OCI-LY1 (cell line): ENCODE measurements at regions not wholly inside any gene's neighbourhood (a gene's known extent, or its start where the extent isn't known, plus 50 kb on each side); places are given as distances from the start of the nearest gene placed in this dataset.

Experiments used
- H2AFZ ChIP-seq: fragments of 200-600 bp; sonication (generic), shearing (Covaris generic); 2 replicates; pipeline ENCODE4 v1.6.0; 2014; ENCODE audit warnings: antibody characterized with exemption, mild to moderate bottlenecking, low read length
- H3F3A ChIP-seq: fragments of 200-600 bp; sonication (generic), shearing (Covaris generic); 2 replicates; pipeline ENCODE4 v1.6.0; 2014; ENCODE audit warnings: mild to moderate bottlenecking, antibody characterized with exemption, low read length, moderate library complexity; ENCODE audit not compliant: insufficient read depth
- H3K27ac ChIP-seq: fragments of 200-600 bp; sonication (generic); 2 replicates; pipeline ENCODE4 v1.5.1; 2014; ENCODE audit warnings: low read length, mixed run types, mild to moderate bottlenecking, low read depth; ENCODE audit not compliant: poor library complexity, severe bottlenecking
- H3K27me3 ChIP-seq: fragments of 200-600 bp; sonication (generic); 2 replicates; pipeline ENCODE4 v1.6.0; 2014; ENCODE audit warnings: antibody characterized with exemption, mild to moderate bottlenecking, low read length, moderate library complexity; ENCODE audit not compliant: insufficient read depth
- H3K36me3 ChIP-seq: fragments of 200-600 bp; sonication (generic); 2 replicates; pipeline ENCODE4 v1.6.1; 2014; ENCODE audit warnings: mild to moderate bottlenecking, antibody characterized with exemption, low read length, moderate library complexity, mixed read lengths; ENCODE audit not compliant: insufficient read depth
- H3K4me1 ChIP-seq: fragments of 200-600 bp; sonication (generic); 2 replicates; pipeline ENCODE4 v1.5.1; 2014; ENCODE audit warnings: mild to moderate bottlenecking, low read length, moderate library complexity; ENCODE audit not compliant: insufficient read depth, severe bottlenecking
- H3K4me2 ChIP-seq: fragments of 200-600 bp; sonication (generic), shearing (Covaris generic); 2 replicates; pipeline ENCODE4 v1.6.1; 2014; ENCODE audit warnings: low read length
- H3K4me3 ChIP-seq: fragments of 200-600 bp; sonication (generic); 2 replicates; pipeline ENCODE4 v1.5.1; 2014; ENCODE audit warnings: low read length, low read depth, mild to moderate bottlenecking, mixed read lengths; ENCODE audit not compliant: poor library complexity, severe bottlenecking
- H3K79me2 ChIP-seq: fragments of 200-600 bp; shearing (Covaris generic); 2 replicates; pipeline ENCODE4 v1.6.1; 2016; ENCODE audit warnings: mixed run types, low read length, mixed read lengths; ENCODE audit not compliant: insufficient read depth
- H3K9ac ChIP-seq: fragments of 200-600 bp; sonication (generic), shearing (Covaris generic); 2 replicates; pipeline ENCODE4 v1.6.1; 2014; ENCODE audit warnings: mild to moderate bottlenecking, low read length, mixed read lengths
- H3K9me2 ChIP-seq: fragments of 200-600 bp; sonication (generic), shearing (Covaris generic); 2 replicates; pipeline ENCODE4 v1.6.1; 2014; ENCODE audit warnings: low read depth, mild to moderate bottlenecking, low read length, mixed read lengths
- H3K9me3 ChIP-seq: fragments of 200-600 bp; shearing (Covaris generic); 2 replicates; pipeline ENCODE4 v1.6.1; 2014; ENCODE audit warnings: low read length, mixed read lengths
- H4K20me1 ChIP-seq: fragments of 200-600 bp; sonication (generic), shearing (Covaris generic); 2 replicates; pipeline ENCODE4 v1.6.0; 2016; ENCODE audit warnings: mild to moderate bottlenecking, low read length; ENCODE audit not compliant: insufficient read depth
- EZH2 ChIP-seq: fragments of 200-600 bp; sonication (generic), shearing (Covaris generic); IDR thresholded peaks from 2 replicates; pipeline ENCODE4 v1.8.0; 2017; ENCODE audit warnings: borderline replicate concordance, mixed run types, mild to moderate bottlenecking, antibody characterized with exemption, low read length, moderate library complexity, mixed read lengths
- TF ChIP-seq, protein P1 (sequence below): fragments of 200-600 bp; sonication (generic), shearing (Covaris generic); IDR thresholded peaks from 2 replicates; pipeline ENCODE4 v1.5.1; 2017; ENCODE audit warnings: mild to moderate bottlenecking, antibody characterized with exemption, low read length, moderate library complexity, mixed read lengths

DNA sequence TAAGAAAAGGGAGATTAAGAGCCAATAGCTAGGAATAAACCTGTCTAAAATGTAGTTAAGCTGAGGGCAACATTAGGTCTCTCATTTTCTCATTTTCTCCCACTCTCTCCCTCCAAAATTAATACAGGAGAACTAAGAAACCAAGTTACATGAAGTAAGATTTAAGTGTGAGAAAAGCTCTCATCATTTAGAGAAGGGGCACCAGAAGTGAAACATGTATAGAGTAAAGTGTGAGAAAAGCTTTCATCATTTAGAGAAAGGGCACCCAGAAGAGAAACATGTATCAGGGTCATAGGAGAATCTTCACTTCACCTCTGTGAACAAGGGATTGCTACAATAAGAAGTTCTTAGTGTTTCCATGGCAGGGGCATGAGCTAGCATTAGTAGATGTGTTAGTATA is 132.4 kb upstream of the CNTN1 start:
- H3K9ac ChIP-seq: no peak overlapping the region
- H3K79me2 ChIP-seq: no peaks in the 10 kb centered on the region
- H3K4me3 ChIP-seq: no peak overlapping the region
- H3K27ac ChIP-seq: no peak overlapping the region
- no peak overlapping the region for H3K4me2 ChIP-seq
- no peaks in the 10 kb centered on the region for H3K36me3 ChIP-seq
- no peaks in the 10 kb centered on the region for H3K9me3 ChIP-seq
- no peak overlapping the region for H2AFZ ChIP-seq
- TF ChIP-seq, protein P1, sequence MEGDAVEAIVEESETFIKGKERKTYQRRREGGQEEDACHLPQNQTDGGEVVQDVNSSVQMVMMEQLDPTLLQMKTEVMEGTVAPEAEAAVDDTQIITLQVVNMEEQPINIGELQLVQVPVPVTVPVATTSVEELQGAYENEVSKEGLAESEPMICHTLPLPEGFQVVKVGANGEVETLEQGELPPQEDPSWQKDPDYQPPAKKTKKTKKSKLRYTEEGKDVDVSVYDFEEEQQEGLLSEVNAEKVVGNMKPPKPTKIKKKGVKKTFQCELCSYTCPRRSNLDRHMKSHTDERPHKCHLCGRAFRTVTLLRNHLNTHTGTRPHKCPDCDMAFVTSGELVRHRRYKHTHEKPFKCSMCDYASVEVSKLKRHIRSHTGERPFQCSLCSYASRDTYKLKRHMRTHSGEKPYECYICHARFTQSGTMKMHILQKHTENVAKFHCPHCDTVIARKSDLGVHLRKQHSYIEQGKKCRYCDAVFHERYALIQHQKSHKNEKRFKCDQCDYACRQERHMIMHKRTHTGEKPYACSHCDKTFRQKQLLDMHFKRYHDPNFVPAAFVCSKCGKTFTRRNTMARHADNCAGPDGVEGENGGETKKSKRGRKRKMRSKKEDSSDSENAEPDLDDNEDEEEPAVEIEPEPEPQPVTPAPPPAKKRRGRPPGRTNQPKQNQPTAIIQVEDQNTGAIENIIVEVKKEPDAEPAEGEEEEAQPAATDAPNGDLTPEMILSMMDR: no peak
- TF ChIP-seq EZH2: no peak
- no peaks in the 10 kb centered on the region for H3F3A ChIP-seq
- H4K20me1 ChIP-seq: no peaks in the 10 kb centered on the region
- H3K27me3 ChIP-seq: no peaks in the 10 kb centered on the region
- H3K9me2 ChIP-seq: no peaks in the 10 kb centered on the region
- H3K4me1 ChIP-seq: no peaks in the 10 kb centered on the region

DNA sequence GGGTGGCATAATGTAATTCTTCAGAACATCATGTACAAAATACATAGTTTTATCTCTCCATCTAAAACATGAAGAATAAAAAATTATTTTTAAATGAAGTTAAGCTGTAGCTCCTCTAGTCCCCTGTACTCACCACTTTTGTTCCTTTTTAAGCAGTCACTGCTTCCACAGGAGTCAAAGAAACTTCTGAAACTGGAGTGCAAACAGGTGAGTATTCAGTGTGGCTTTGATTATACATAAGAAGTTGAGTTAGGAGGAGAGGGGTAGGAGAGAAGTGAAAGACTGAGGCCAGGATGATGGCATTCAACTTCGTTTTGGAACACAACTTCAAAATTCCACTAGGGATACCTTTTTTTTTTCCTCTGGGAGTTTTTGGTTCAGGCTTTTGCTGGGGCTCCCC is 131.4 kb upstream of the CNTN1 start:
- H3K79me2 ChIP-seq: no peaks in the 10 kb centered on the region
- no peaks in the 10 kb centered on the region for H3K9me3 ChIP-seq
- no peaks in the 10 kb centered on the region for H4K20me1 ChIP-seq
- H3K36me3 ChIP-seq: no peaks in the 10 kb centered on the region
- H3K4me1 ChIP-seq: no peaks in the 10 kb centered on the region
- H3K4me2 ChIP-seq: no peak overlapping the region
- no peaks in the 10 kb centered on the region for H3K9me2 ChIP-seq
- H2AFZ ChIP-seq: no peak overlapping the region
- H3K9ac ChIP-seq: no peak overlapping the region
- H3K27ac ChIP-seq: no peak overlapping the region
- H3F3A ChIP-seq: no peaks in the 10 kb centered on the region
- no peak overlapping the region for H3K4me3 ChIP-seq
- no peaks in the 10 kb centered on the region for H3K27me3 ChIP-seq
- no peak for TF ChIP-seq EZH2
- TF ChIP-seq, protein P1: no peak

DNA sequence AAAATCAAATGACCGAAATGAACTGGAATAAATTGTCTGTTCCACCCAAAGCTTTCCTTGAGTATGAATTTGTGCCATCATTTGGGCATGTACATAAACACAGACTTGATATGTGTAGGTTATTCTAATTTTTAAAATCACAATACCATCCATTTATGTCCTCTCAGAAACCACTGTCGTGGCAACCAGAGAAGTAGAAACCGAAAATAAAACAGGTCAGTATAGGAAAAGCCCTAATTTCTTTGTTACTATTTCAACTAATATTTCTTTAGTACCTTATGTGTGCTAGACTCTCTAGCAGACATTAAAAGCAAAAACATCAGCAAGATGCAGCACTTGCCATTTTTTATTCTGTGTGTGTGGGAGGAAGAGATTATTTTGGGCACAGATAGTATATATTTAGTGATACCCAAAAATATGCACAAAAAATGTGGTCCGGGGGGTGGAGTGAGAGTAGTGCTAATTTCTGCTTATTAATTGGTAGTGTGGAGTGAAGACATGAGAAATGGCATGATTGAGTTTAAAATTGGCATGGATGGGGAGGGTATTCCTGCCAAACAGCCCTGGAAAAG is 130.8 kb upstream of the CNTN1 start:
- Histone ChIP-seq H3K9me3 (no peaks in the 10 kb centered on the region), H3K79me2 (no peaks in the 10 kb centered on the region), H3F3A (no peaks in the 10 kb centered on the region), H3K9ac (no peak overlapping the region), H2AFZ (no peak overlapping the region), H3K4me3 (no peak overlapping the region), H3K36me3 (no peaks in the 10 kb centered on the region), H3K9me2 (no peaks in the 10 kb centered on the region), H3K4me1 (no peaks in the 10 kb centered on the region), H3K27me3 (no peaks in the 10 kb centered on the region), H4K20me1 (no peaks in the 10 kb centered on the region), H3K4me2 (no peak overlapping the region), H3K27ac (no peak overlapping the region)
- TF ChIP-seq EZH2: no peak
- TF ChIP-seq, protein P1: no peak
